Suprapubic skin (tissue), 4 donors: ENCODE measurements at regions not wholly inside any gene's neighbourhood (a gene's known extent, or its start where the extent isn't known, plus 50 kb on each side); places are given as distances from the start of the nearest gene placed in this dataset.

Source experiments
- DNase-seq, 2 donors: peaks; one replicate each; pipeline ENCODE4 v3.0.0-alpha.2; 2019; ENCODE audit warnings: low spot score in 2 of 2
- H3K27ac ChIP-seq: fragments of 200-600 bp; sonication (generic); one replicate; pipeline ENCODE4 v1.5.1; 2019
- H3K27me3 ChIP-seq: fragments of 200-600 bp; sonication (generic); one replicate; pipeline ENCODE4 v1.5.1; 2019
- H3K36me3 ChIP-seq: fragments of 200-600 bp; sonication (generic); one replicate; pipeline ENCODE4 v1.5.1; 2019
- H3K4me1 ChIP-seq: fragments of 200-600 bp; sonication (generic); one replicate; pipeline ENCODE4 v1.5.1; 2019
- H3K4me3 ChIP-seq: fragments of 200-600 bp; sonication (generic); one replicate; pipeline ENCODE4 v1.5.1; 2019; ENCODE audit warnings: mild to moderate bottlenecking
- H3K9me3 ChIP-seq: fragments of 200-600 bp; sonication (generic); one replicate; pipeline ENCODE4 v1.5.1; 2019
- CTCF ChIP-seq, 2 donors: fragments of 200-600 bp in 1 of 2; fragments of 450-650 bp in 1 of 2; sonication (generic) in 1 of 2; IDR thresholded peaks; one replicate each; pipeline ENCODE4 v1.5.1; 2016 to 2019; ENCODE audit warnings: antibody characterized with exemption in 2 of 2, mild to moderate bottlenecking in 1 of 2, moderate library complexity in 1 of 2
- EP300 ChIP-seq: sonication (generic); formaldehyde crosslinking; IDR thresholded peaks from one replicate; pipeline ENCODE4 v1.6.1; 2017; ENCODE audit warnings: antibody characterized with exemption
- POLR2A ChIP-seq, 2 donors: fragments of 450-650 bp; IDR thresholded peaks; one replicate each; pipeline ENCODE4 v1.6.1; 2017; ENCODE audit warnings: antibody characterized with exemption in 2 of 2, mild to moderate bottlenecking in 2 of 2, moderate library complexity in 2 of 2
- POLR2AphosphoS5 ChIP-seq, 3 donors: sonication (generic); formaldehyde crosslinking; IDR thresholded peaks; one replicate each; pipeline ENCODE4 v1.6.1; 2017; ENCODE audit warnings: antibody characterized with exemption in 3 of 3
- WGBS: methylation state at CpG from one replicate; pipeline ENCODE4 v1.1.5; 2018; 5-methylcytosine and 5-hydroxymethylcytosine counted together

DNA sequence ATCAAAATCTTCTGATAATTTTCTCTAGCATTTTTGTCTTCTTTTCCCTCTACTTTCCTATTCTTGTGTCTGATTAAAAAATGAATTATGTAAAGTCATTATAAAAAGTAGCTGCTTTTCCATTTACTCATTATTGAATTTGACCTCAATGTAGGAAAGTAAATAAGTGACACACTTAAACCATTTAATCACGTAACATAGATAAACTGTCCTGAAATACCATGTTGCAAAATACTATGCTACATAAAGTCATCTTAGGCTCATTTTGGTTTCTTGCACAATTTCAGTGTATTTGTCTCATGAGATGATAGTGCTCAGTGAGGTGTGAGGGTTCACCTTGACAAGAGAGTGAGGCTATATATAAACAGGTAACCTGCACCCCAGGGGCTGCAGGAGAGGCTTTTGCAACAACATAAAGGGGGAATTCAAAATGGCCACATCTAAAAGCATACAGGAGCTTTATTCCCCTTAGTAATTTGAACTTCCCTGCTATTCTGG, 502.7 kb downstream of the RNF144A start:
- Histone ChIP-seq H3K27me3 (peaks cover 7% of the 10 kb centered on the region), H3K36me3 (no peaks in the 10 kb centered on the region), H3K4me3 (no peak overlapping the region), H3K27ac (no peak overlapping the region), H3K9me3 (no peaks in the 10 kb centered on the region), H3K4me1 (no peaks in the 10 kb centered on the region)
- DNase-seq = no peak
- WGBS = 79% methylated on average over 1 of the region's 1 CpG
- TF ChIP-seq EP300 (no peak), CTCF (IDR thresholded peaks at IDR 0.05) (no peak), POLR2AphosphoS5 (IDR thresholded peaks at IDR 0.05) (no peak), POLR2A (IDR thresholded peaks at IDR 0.05) (no peak)

DNA sequence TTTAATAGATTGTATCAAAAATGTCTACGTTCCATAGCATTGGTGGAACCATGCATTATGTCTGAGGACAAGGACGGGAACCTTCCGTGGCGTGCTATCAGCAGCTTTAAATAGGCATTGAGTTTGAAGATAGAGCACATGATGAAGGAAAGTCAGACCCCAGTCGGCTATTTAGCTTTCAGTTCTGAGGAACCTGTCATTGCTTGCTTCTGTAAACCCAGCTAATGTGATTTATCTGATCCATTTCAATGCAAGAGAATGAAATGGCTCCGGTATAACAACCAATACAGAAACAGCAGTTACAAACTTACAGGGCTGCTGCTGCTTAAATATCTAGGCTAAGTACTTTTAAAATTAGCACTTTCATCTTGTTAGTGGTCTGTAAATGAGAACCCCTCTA, 503.3 kb downstream of the RNF144A start:
- TF ChIP-seq CTCF (IDR thresholded peaks at IDR 0.05) (no peak), EP300 (no peak), POLR2A (IDR thresholded peaks at IDR 0.05) (no peak), POLR2AphosphoS5 (IDR thresholded peaks at IDR 0.05) (no peak)
- no peaks in the 10 kb centered on the region for H3K36me3 ChIP-seq
- no peaks in the 10 kb centered on the region for H3K9me3 ChIP-seq
- no peak overlapping the region for H3K4me3 ChIP-seq
- no peaks in the 10 kb centered on the region for H3K4me1 ChIP-seq
- no peak for DNase-seq
- no peak overlapping the region for H3K27ac ChIP-seq
- peaks cover 10% of the 10 kb centered on the region for H3K27me3 ChIP-seq
- 85% methylated on average over 6 of the region's 6 CpGs for WGBS

GRCh38 chr2:7424481-7424880, 507.3 kb downstream of the RNF144A start:
- no peak for TF ChIP-seq POLR2AphosphoS5 (IDR thresholded peaks at IDR 0.05)
- no peak for TF ChIP-seq CTCF (IDR thresholded peaks at IDR 0.05)
- no peak for TF ChIP-seq EP300
- TF ChIP-seq POLR2A (IDR thresholded peaks at IDR 0.05) = no peak
- WGBS = 66% methylated on average over 4 of the region's 4 CpGs
- no peaks in the 10 kb centered on the region for H3K36me3 ChIP-seq
- H3K4me1 ChIP-seq = no peaks in the 10 kb centered on the region
- no peak overlapping the region for H3K27ac ChIP-seq
- DNase-seq = no peak
- peaks cover 16% of the 10 kb centered on the region for H3K27me3 ChIP-seq
- no peaks in the 10 kb centered on the region for H3K9me3 ChIP-seq
- H3K4me3 ChIP-seq = no peak overlapping the region

DNA sequence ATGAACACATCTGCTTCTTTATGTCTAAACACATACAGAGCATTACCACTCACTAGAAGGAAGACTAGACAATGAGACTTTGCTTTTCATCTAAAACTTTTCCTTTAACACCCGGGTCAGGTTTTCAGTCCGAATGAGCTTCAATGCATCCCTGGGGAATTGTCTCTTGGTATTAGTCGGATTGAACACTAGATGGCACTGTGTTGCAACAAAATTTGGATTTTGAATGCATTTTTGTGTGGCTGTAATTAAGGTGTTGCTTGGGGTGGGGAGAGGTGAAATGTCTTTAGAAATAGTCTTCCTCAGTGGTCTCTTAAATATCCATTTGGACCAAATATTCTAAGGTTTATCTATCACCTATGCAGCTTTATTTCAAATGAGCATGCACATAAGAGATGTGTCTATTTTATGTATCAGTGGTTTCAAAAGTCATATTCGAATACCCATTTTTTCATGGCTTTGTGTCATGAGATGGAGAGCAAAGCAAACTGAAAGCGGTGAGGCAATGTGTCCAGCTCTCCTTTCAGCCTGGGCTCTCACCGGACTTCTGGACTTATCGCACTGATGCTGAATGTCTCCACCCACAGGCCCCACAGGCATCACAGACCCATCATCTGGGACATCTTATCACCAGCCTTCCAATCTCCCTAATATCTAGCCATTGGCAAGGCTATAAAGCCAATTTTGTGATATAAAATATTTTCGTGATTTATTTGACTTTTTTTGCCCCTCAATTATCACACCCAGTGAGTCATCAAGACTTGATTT, 510.3 kb downstream of the RNF144A start:
- no peak overlapping the region for H3K27ac ChIP-seq
- no peak overlapping the region for H3K4me3 ChIP-seq
- TF ChIP-seq POLR2A (IDR thresholded peaks at IDR 0.05) (no peak), CTCF (IDR thresholded peaks at IDR 0.05) (peak; percentile 50 to 69), POLR2AphosphoS5 (IDR thresholded peaks at IDR 0.05) (no peak), EP300 (no peak)
- no peak for DNase-seq
- 40% methylated on average over 8 of the region's 8 CpGs for whole genome bisulfite sequencing
- H3K4me1 ChIP-seq = peaks cover 13% of the 10 kb centered on the region
- no peaks in the 10 kb centered on the region for H3K9me3 ChIP-seq
- H3K27me3 ChIP-seq = peaks cover 37% of the 10 kb centered on the region
- no peaks in the 10 kb centered on the region for H3K36me3 ChIP-seq

- H3K9me3 ChIP-seq = no peaks in the 10 kb centered on the region
- no peaks in the 10 kb centered on the region for H3K36me3 ChIP-seq
- TF ChIP-seq POLR2A (IDR thresholded peaks at IDR 0.05) = no peak
- no peak for TF ChIP-seq EP300
- TF ChIP-seq CTCF (IDR thresholded peaks at IDR 0.05) = no peak
- no peak for TF ChIP-seq POLR2AphosphoS5 (IDR thresholded peaks at IDR 0.05)
- H3K27me3 ChIP-seq = peaks cover 32% of the 10 kb centered on the region
- no peak overlapping the region for H3K27ac ChIP-seq
- 86% methylated on average over 15 of the region's 15 CpGs for WGBS
- no peak for DNase-seq
- peaks cover 13% of the 10 kb centered on the region for H3K4me1 ChIP-seq
- no peak overlapping the region for H3K4me3 ChIP-seq
Measured at GRCh38 chr2:7428454-7429204, 511.4 kb downstream of the RNF144A start.
